ENCODE measurements at regions not wholly inside any gene's neighbourhood (a gene's known extent, or its start where the extent isn't known, plus 50 kb on each side); places are given as distances from the start of the nearest gene placed in this dataset.
"Not testable (repeated sequence)": the region's sequence is repeated elsewhere in the genome, so short reads cannot be mapped to it uniquely, and the experiment has no call there.

GRCh38 chr5:51172903-51173626 is 210.2 kb upstream of the ISL1 start:
- DNase-seq = no peak

DNA sequence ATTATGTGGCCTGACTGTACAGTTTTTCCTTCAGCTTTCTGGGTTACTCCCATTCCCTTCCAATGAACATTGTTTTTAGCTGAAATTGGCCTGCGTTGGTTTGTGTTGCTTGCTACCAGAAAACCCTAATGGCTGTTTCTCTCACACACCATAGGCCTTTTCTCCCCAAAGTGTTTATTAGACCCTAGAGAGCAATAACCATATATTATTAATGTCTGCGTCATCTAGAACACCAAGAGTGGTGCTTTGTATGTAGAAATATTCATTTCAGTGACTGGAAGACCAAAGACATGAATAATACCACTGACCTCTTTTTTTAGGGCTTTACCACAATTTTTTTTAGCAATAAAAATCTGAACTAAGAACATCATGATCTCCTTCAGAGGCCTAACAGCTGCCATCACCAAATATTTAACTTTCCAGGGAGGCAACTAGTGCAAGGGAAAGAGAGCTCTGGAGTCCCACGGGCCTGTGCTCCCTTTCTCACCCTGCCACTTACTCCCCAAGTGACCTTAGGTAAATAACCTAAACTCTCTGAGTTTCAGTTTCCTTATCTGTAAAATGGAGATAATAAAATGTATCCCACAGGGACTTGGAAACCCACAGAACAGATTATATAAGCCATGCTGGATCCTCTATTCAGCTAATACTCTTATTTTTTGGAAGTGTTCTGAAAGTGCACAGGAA is 201.9 kb upstream of the ISL1 start:
- no peak for DNase-seq

DNA sequence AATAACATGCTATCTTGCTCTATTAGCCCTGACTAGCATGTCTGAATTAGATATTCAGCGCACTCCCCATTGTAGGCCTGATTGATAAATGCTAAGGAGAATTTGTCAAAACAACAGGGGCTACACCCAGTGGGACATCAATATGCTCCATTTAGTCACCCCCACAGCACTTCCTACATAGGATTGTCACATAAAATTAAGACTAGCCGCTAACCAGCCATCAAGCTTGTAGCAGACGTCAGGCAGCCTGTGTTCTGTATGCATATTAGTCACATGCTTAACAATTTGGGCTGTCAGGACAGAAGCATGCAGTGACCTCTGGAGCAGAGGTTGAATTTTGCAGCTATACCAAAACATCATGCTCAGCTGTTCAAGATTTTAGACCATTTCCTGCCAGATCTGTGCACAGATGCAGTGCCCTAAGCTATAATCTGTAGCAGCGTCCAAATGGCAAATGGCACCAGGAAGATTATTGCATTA is 197.4 kb upstream of the ISL1 start:
- no peak for DNase-seq

DNA sequence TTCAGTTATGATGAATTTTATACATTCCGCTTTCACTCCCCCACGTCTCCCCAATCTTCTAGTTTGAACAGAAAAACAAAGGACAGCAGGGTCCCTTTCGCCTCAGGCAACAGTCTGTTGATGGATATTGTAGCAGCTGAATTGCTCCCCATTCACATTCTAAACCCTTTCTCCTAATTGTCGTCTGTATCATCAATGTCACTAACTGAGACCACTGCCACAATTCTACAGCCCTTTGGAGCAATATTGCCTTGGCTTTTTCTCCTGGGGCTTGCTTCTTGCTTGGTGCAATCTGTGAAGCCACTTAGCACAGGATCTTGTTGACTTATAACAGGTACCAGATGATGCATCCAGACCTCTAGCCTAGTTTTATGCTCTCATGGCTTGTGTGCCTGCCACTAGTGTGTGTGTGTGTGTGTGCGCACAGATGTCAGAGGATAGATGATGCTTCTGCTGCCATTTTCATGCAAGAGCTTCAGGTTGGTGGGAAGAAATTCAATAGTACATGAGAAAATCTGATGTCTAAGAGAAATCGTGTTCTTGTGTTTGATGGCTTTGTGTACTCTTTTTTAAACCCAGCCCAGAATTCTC is 195.2 kb upstream of the ISL1 start:
- no peak for DNase-seq

DNA sequence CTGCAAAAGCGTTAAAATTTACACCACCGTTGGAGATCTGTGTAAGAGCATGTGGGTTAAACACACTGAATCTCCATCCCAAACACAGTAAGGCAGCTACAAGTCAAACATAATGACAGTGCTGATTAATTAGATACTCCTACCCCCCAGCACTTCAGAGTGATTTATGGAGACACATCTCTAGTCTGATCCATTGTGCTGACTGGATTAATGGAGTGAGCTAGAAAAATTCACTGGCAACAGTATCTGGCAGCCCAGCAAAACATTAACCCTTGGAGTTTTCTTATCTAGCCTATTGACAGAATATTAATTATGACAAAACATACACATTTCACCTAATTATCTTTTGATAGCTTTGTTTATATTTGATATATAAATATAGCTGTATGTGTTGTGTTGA is 188.6 kb upstream of the ISL1 start:
- no peak for DNase-seq

DNA sequence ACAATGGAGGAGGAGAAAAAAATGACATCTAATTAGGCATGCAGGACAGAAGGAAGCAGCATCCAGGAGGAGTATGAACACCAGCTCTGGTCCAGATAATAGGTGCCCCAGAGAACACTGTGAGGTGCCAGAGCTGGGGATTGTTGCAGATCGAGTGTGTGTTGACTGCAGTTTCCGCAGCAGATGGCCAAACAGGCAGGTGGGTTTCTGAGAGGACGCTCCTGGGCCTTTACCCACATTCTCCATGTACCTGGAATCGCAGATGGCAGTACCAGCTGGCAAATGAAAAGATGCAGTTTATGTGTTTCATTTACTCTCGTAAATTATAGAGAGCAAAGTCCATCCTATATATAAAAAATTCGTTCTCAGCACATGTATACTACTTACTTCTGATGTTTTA is 182.2 kb upstream of the ISL1 start:
- no peak for DNase-seq

DNA sequence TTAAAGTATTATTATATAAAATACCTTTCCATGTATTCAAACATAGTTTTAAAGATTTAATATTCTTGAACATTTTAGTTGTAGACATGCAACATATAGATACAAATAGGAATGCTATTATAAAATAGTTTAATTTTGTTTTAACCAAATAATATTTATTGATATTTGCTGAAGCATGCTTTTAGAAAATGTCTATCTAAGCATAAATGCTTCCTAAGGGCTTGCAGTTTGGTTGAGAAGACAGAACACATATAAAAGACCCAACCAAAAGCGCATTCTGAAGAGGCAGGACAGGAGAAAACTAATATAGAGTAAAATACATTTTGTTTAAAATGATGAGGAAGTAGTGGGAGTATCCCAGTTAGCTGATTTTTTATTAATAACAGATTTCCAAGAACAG is 181.5 kb upstream of the ISL1 start:
- no peak for DNase-seq

- no peak for DNase-seq
Measured at GRCh38 chr5:51202161-51202560, 181.1 kb upstream of the ISL1 start.

GRCh38 chr5:51203598-51203997 is 179.7 kb upstream of the ISL1 start:
- DNase-seq = no peak

DNA sequence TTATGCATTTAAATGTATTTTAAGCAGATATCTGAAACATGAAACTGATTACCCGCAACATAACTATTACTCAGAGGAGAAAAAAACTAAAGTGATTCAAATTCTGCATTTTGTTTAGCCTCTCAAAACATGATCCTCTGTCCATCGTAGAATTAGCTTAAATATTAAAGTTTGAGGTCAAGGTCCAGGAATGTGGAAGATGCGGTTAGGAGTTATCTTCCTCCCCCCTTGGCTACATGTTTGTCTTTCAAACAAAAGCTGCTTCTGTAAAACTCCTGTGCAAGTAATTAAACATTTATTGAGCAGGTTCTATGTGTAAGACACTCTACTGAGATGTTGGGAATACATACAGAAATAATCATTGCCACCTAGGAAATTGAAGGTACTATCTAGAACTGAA is 175.0 kb upstream of the ISL1 start:
- DNase-seq = no peak

- DNase-seq = no peak
Measured at GRCh38 chr5:51214746-51215145, 168.5 kb upstream of the ISL1 start.

GRCh38 chr5:51225789-51226742 is 157.2 kb upstream of the ISL1 start:
- no peak for DNase-seq

- no peak for DNase-seq
Measured at GRCh38 chr5:51227963-51228470, 155.2 kb upstream of the ISL1 start.

DNA sequence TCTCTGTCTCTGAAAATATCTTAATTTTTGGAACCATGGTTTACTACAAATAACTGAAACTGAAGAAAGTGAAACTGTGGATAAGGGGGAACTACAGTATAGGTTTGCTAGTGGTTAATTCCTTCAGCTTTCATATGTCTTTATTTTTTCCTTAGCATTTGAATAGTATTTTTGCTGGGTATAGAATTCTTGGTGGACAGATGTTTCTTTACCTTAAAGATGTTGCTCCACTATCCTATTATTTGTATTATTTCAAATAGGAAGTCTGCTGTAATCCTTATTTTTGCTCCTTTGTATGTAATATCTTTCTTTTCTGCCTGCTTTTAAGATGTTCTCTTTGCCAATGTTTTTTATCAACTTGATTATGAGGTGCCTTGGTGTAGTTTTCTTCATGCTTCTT is 152.9 kb upstream of the ISL1 start:
- DNase-seq = no peak

GRCh38 chr5:51242456-51242855 is 140.8 kb upstream of the ISL1 start:
- DNase-seq = no peak

GRCh38 chr5:51250957-51251356 is 132.3 kb upstream of the ISL1 start:
- DNase-seq = not testable (repeated sequence)

- no peak for DNase-seq
Measured at GRCh38 chr5:51271261-51271660, 112.0 kb upstream of the ISL1 start.

- DNase-seq = no peak
Measured at GRCh38 chr5:51273021-51273420, 110.2 kb upstream of the ISL1 start.

DNA sequence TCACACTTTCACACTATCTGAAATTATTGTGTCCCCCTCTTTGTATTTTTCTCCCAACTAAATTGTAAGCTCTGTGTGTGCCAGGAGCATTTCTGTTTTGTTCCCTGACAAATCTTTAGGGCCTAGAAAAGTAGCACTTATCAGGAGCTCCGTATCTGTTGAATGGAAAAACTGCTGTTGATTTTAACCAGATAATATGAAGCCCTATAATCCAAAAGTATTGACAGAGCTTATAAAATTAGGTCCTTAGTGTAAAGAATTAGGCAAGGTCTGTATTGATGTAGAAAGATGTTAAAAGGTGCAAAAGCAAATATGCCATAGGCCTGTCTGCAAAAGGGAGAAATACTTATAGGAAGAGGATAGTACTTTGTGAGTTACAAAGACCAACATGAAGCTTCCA is 109.4 kb upstream of the ISL1 start:
- DNase-seq = no peak

DNA sequence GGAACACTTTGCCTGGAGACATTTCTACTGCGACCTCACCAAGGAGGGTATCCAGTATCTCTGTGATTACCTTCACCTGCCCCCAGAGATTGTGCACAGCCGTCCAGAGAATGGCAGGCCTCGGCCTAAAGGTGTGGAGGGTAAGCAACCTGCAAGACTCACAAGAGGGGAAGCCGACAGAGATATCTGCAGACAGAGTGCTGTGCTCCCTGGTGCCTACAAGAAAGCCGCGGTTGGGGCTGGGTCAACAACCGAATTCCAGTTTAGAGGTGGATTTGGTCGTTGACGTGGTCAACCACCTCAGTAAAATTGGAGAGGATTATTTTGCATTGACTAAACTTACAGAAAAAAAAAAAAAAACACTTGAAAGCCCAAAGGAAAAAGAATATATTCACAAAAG is 107.8 kb upstream of the ISL1 start:
- DNase-seq = no peak

GRCh38 chr5:51276250-51276649 is 107.0 kb upstream of the ISL1 start:
- DNase-seq = no peak

DNA sequence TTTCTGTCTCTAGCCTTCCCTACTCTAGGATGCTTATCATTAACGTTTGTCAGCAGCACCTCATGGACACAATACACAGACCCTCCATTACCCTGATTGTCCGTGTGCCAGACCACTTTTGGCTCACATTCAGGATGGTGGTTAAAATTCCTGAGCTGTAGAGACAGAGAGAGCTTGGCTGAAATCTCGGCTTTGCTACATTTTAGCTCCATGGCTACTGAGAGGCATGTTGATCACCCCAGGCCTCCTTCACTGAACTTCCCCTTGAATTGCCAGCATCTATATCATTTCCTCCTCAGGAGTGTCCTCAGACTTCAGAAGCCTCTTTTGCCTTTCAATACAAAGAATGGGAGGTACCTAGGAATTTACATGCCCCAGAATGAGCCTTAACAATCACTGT is 104.7 kb upstream of the ISL1 start:
- no peak for DNase-seq
